ENCODE measurements at regions not wholly inside any gene's neighbourhood (a gene's known extent, or its start where the extent isn't known, plus 50 kb on each side); places are given as distances from the start of the nearest gene placed in this dataset.

DNA sequence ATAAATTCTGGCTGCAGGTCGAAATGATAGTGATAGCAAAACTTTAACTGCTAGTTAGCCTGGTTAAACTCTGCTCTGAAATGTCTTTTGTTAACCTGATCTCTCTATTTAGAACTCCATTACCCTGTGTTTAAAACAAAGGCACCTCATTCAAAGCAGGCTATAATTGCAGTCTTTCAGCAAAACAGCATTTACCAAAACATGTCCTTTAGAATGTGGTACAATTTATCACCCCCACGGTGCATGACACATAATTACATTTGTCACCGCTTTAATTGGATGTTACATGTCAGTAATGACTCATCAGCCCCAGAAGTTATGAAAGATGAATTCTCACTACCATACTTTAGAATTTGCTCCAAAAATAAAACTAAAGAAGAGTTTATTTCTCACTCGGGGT lies 295.4 kb downstream of the TOX3 start (continued):
- TF ChIP-seq, protein P1, sequence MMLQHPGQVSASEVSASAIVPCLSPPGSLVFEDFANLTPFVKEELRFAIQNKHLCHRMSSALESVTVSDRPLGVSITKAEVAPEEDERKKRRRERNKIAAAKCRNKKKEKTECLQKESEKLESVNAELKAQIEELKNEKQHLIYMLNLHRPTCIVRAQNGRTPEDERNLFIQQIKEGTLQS (IDR thresholded peaks at IDR 0.05): no peak
- TF ChIP-seq SP1 (IDR thresholded peaks at IDR 0.05; ENCODE audit: low read depth): no peak
- no peak for TF ChIP-seq ZNF274 (IDR thresholded peaks at IDR 0.05; ENCODE audit: low read depth, low read length)
- TF ChIP-seq EZH2phosphoT487 (IDR thresholded peaks at IDR 0.05; ENCODE audit: borderline replicate concordance): no peak
- TF ChIP-seq POLR2AphosphoS5 (IDR thresholded peaks at IDR 0.05; ENCODE audit: low read depth, low read length): no peak
- TF ChIP-seq ZFX (IDR thresholded peaks at IDR 0.05): no peak
- no peak for TF ChIP-seq POLR2A (IDR thresholded peaks at IDR 0.05; ENCODE audit: borderline replicate concordance, extremely low read depth, insufficient read depth, insufficient read length)

DNA sequence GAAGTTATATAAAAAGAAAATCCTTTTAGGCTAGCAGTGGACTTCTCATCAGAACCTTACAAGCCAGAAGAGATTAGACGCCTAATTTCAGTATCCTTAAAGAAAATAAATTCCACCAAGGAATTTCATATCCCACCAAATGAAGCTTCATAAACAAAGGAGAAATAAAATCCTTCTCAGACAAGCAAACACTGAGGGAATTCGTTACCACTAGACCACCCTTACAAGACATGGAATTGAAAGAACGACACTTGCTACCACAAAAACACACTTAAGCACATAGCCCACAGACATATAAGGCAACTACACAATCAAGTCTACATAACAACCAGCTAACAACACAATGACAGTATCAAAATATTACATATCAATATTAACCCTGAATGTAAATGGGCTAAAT lies 299.2 kb downstream of the TOX3 start:
- DNase-seq (ENCODE audit: low read depth, low spot score) (no peak), ATAC-seq (no peak)
- Histone ChIP-seq H2AFZ (ENCODE audit: low read depth, low read length, poor library complexity, severe bottlenecking) (no peak overlapping the region), H3K4me3 (replicated peaks in 1 of 2; ENCODE audit: low read depth in 1 of 2, low read length in 2 of 2) (no peak overlapping the region), H3K27me3 (ENCODE audit: insufficient read depth, low read length) (no peaks in the 10 kb centered on the region), H3K9me3 (ENCODE audit: control insufficient read depth in 1 of 2, insufficient read depth in 1 of 2, low read depth in 1 of 2, low read length in 2 of 2) (peaks cover 5 to 22% of the 10 kb centered on the region in 2 experiments; a peak in 2 of 4 replicates), H3K9ac (ENCODE audit: low read length) (no peak overlapping the region), H4K20me1 (ENCODE audit: insufficient read depth) (no peaks in the 10 kb centered on the region), H3K4me2 (ENCODE audit: low read length) (no peak overlapping the region), H3K27ac (ENCODE audit: low read depth, low read length) (no peak overlapping the region), H3K79me2 (ENCODE audit: insufficient read depth, low read length) (no peaks in the 10 kb centered on the region), H3K9me2 (ENCODE audit: insufficient read depth) (no peaks in the 10 kb centered on the region), H3K4me1 (ENCODE audit: control insufficient read depth in 1 of 2, insufficient read depth in 2 of 2, low read length in 2 of 2) (no peaks in the 10 kb centered on the region), H3K36me3 (ENCODE audit: control insufficient read depth in 1 of 2, insufficient read depth in 2 of 2, low read length in 2 of 2) (no peaks in the 10 kb centered on the region)
- ChIA-PET RAD21 (ENCODE audit: low non-redundant PET in 1 of 2, low total read pairs in 2 of 2, uncharacterized antibody in 2 of 2, unreplicated experiment in 2 of 2) (no interaction called here), POLR2A (no interaction called here), CTCF (no interaction called here)
- BruUV-seq (replicated peaks): no TSS peak
- intact Hi-C loops (cut with micrococcal nuclease): no loop called here
- TF ChIP-seq, protein P2, sequence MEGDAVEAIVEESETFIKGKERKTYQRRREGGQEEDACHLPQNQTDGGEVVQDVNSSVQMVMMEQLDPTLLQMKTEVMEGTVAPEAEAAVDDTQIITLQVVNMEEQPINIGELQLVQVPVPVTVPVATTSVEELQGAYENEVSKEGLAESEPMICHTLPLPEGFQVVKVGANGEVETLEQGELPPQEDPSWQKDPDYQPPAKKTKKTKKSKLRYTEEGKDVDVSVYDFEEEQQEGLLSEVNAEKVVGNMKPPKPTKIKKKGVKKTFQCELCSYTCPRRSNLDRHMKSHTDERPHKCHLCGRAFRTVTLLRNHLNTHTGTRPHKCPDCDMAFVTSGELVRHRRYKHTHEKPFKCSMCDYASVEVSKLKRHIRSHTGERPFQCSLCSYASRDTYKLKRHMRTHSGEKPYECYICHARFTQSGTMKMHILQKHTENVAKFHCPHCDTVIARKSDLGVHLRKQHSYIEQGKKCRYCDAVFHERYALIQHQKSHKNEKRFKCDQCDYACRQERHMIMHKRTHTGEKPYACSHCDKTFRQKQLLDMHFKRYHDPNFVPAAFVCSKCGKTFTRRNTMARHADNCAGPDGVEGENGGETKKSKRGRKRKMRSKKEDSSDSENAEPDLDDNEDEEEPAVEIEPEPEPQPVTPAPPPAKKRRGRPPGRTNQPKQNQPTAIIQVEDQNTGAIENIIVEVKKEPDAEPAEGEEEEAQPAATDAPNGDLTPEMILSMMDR (IDR thresholded peaks at IDR 0.05 in 2 of 3, conservative IDR thresholded peaks at IDR 0.05 in 1 of 3; ENCODE audit: borderline replicate concordance in 1 of 3, insufficient read depth in 1 of 3, low read depth in 2 of 3, low read length in 2 of 3): no peak
- TF ChIP-seq, protein P3, sequence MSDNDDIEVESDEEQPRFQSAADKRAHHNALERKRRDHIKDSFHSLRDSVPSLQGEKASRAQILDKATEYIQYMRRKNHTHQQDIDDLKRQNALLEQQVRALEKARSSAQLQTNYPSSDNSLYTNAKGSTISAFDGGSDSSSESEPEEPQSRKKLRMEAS (IDR thresholded peaks at IDR 0.05): no peak
- TF ChIP-seq ZNF274 (IDR thresholded peaks at IDR 0.05; ENCODE audit: low read depth, low read length) (no peak), POLR2AphosphoS5 (IDR thresholded peaks at IDR 0.05; ENCODE audit: low read depth, low read length) (no peak), EGR1 (IDR thresholded peaks at IDR 0.05; ENCODE audit: low read depth) (no peak), SIN3A (IDR thresholded peaks at IDR 0.05; ENCODE audit: low read depth) (no peak), EZH2phosphoT487 (IDR thresholded peaks at IDR 0.05; ENCODE audit: borderline replicate concordance) (no peak)
- TF ChIP-seq, protein P1 (IDR thresholded peaks at IDR 0.05): no peak
- TF ChIP-seq, protein P4, sequence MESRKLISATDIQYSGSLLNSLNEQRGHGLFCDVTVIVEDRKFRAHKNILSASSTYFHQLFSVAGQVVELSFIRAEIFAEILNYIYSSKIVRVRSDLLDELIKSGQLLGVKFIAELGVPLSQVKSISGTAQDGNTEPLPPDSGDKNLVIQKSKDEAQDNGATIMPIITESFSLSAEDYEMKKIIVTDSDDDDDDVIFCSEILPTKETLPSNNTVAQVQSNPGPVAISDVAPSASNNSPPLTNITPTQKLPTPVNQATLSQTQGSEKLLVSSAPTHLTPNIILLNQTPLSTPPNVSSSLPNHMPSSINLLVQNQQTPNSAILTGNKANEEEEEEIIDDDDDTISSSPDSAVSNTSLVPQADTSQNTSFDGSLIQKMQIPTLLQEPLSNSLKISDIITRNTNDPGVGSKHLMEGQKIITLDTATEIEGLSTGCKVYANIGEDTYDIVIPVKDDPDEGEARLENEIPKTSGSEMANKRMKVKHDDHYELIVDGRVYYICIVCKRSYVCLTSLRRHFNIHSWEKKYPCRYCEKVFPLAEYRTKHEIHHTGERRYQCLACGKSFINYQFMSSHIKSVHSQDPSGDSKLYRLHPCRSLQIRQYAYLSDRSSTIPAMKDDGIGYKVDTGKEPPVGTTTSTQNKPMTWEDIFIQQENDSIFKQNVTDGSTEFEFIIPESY (IDR thresholded peaks at IDR 0.05; ENCODE audit: extremely low read depth, insufficient replicate concordance, low read length): no peak
